ENCODE measurements at regions not wholly inside any gene's neighbourhood (a gene's known extent, or its start where the extent isn't known, plus 50 kb on each side); places are given as distances from the start of the nearest gene placed in this dataset.

- no peak for DNase-seq
Observed at GRCh38 chr14:62602712-62603111, 442.5 kb downstream of the KCNH5 start.

GRCh38 chr14:62604524-62604923 is 440.7 kb downstream of the KCNH5 start:
- no peak for DNase-seq

GRCh38 chr14:62614122-62614521 is 431.1 kb downstream of the KCNH5 start:
- DNase-seq: no peak

- DNase-seq: no peak
Observed at GRCh38 chr14:62616668-62617067, 428.6 kb downstream of the KCNH5 start.

- DNase-seq: no peak
Observed at GRCh38 chr14:62626416-62626815, 418.8 kb downstream of the KCNH5 start.

- no peak for DNase-seq
Observed at GRCh38 chr14:62629176-62629725, 416.0 kb downstream of the KCNH5 start.

- DNase-seq: no peak
Observed at GRCh38 chr14:62631176-62631575, 414.1 kb downstream of the KCNH5 start.

- DNase-seq: no peak
Observed at GRCh38 chr14:62632771-62633170, 412.5 kb downstream of the KCNH5 start.

GRCh38 chr14:62645649-62646048 is 399.6 kb downstream of the KCNH5 start:
- no peak for DNase-seq
